ENCODE measurements at regions not wholly inside any gene's neighbourhood (a gene's known extent, or its start where the extent isn't known, plus 50 kb on each side); places are given as distances from the start of the nearest gene placed in this dataset.
"Not testable (repeated sequence)": the region's sequence is repeated elsewhere in the genome, so short reads cannot be mapped to it uniquely, and the experiment has no call there.

GRCh38 chr3:34626699-34627098 is 828.3 kb downstream of the PDCD6IP start:
- DNase-seq (ENCODE audit: low read depth in 2 of 2) = no peak

- no peak for DNase-seq (ENCODE audit: low read depth in 2 of 2)
These were observed 836.5 kb downstream of the PDCD6IP start for GRCh38 chr3:34634939-34635338.

GRCh38 chr3:34635352-34635850 is 837.0 kb downstream of the PDCD6IP start:
- no peak for DNase-seq (ENCODE audit: low read depth in 2 of 2)

- DNase-seq (ENCODE audit: low read depth in 2 of 2) = no peak
These were observed 848.6 kb downstream of the PDCD6IP start for GRCh38 chr3:34646911-34647460.

GRCh38 chr3:34650131-34650530 is 851.7 kb downstream of the PDCD6IP start:
- no peak for DNase-seq (ENCODE audit: low read depth in 2 of 2)

GRCh38 chr3:34668915-34669314 is 870.5 kb downstream of the PDCD6IP start:
- no peak for DNase-seq (ENCODE audit: low read depth in 2 of 2)

- DNase-seq (ENCODE audit: low read depth in 2 of 2) = no peak
These were observed 871.1 kb downstream of the PDCD6IP start for GRCh38 chr3:34669490-34669889.

- no peak for DNase-seq (ENCODE audit: low read depth in 2 of 2)
These were observed 877.1 kb downstream of the PDCD6IP start for GRCh38 chr3:34675383-34676120.

- no peak for DNase-seq (ENCODE audit: low read depth in 2 of 2)
These were observed 878.0 kb downstream of the PDCD6IP start for GRCh38 chr3:34676436-34676835.

- no peak for DNase-seq (ENCODE audit: low read depth in 2 of 2)
These were observed 880.1 kb downstream of the PDCD6IP start for GRCh38 chr3:34678575-34678974.

- DNase-seq (ENCODE audit: low read depth in 2 of 2) = not testable (repeated sequence)
These were observed 880.6 kb downstream of the PDCD6IP start for GRCh38 chr3:34679055-34679454.

GRCh38 chr3:34683851-34684250 is 885.4 kb downstream of the PDCD6IP start:
- DNase-seq (ENCODE audit: low read depth in 2 of 2) = no peak

- DNase-seq (ENCODE audit: low read depth in 2 of 2) = no peak
These were observed 888.1 kb downstream of the PDCD6IP start for GRCh38 chr3:34686541-34686940.

GRCh38 chr3:34687671-34688070 is 889.2 kb downstream of the PDCD6IP start:
- DNase-seq (ENCODE audit: low read depth in 2 of 2) = no peak

- no peak for DNase-seq (ENCODE audit: low read depth in 2 of 2)
These were observed 898.4 kb downstream of the PDCD6IP start for GRCh38 chr3:34696831-34697230.

- DNase-seq (ENCODE audit: low read depth in 2 of 2) = no peak
These were observed 904.6 kb downstream of the PDCD6IP start for GRCh38 chr3:34703053-34703452.

- no peak for DNase-seq (ENCODE audit: low read depth in 2 of 2)
These were observed 914.3 kb upstream of the ARPP21 start for GRCh38 chr3:34724916-34725499.

- no peak for DNase-seq (ENCODE audit: low read depth in 2 of 2)
These were observed 913.6 kb upstream of the ARPP21 start for GRCh38 chr3:34725774-34726173.

GRCh38 chr3:34727700-34728099 is 911.6 kb upstream of the ARPP21 start:
- DNase-seq (ENCODE audit: low read depth in 2 of 2) = no peak

- no peak for DNase-seq (ENCODE audit: low read depth in 2 of 2)
These were observed 897.2 kb upstream of the ARPP21 start for GRCh38 chr3:34742151-34742550.

- no peak for DNase-seq (ENCODE audit: low read depth in 2 of 2)
These were observed 880.6 kb upstream of the ARPP21 start for GRCh38 chr3:34758630-34759261.

GRCh38 chr3:34777386-34777785 is 861.9 kb upstream of the ARPP21 start:
- DNase-seq (ENCODE audit: low read depth in 2 of 2) = no peak

GRCh38 chr3:34779092-34779491 is 860.2 kb upstream of the ARPP21 start:
- no peak for DNase-seq (ENCODE audit: low read depth in 2 of 2)
